GM18868 (cell line): ENCODE measurements at regions not wholly inside any gene's neighbourhood (a gene's known extent, or its start where the extent isn't known, plus 50 kb on each side); places are given as distances from the start of the nearest gene placed in this dataset.

Source experiments
- ATAC-seq: cut with Tn5 transposase; IDR thresholded peaks from one replicate; pipeline ENCODE4 v1.9.1; 2021; ENCODE audit warnings: mild to moderate bottlenecking, moderate library complexity; ENCODE audit not compliant: unreplicated experiment

DNA sequence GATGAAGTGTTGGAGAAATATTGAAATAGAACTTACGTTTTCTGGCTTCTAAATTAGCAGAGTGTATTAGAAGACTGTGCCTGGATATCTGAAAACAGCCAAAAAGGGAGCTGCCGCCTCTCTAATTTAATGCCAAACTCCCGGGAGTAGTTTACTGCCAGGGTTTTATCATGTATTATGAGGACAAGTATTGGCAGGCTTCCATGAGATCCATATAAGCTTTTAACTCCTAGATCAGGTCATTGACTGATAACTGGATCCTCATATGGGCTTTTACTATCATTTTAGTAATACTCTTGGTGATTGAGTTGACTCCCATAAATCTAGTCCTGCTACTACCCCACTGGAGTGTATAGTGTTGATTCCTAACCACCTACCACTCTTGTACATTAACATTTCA lies 178.4 kb upstream of the CXADR start:
- ATAC-seq, result no peak

DNA sequence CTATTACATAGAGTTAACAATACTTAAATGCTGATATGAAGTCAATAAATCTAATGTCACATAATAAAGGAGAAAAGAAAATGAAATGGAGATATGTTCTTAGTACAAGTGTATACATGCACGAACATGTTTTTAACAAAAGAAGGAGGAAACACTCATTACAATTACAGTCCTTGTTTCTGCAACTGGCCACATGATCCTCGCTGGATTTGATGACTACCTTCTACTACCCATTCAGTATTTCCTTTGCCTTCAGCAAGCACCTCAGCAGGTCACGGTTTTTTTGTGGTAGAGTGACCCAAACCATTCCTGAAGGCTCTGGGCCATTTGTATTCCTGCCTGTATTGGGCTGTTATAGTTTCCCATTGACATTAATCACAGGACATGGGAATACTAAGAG lies 172.8 kb upstream of the CXADR start:
- ATAC-seq, result no peak

GRCh38 chr21:17343055-17343454 lies 169.8 kb upstream of the CXADR start:
- ATAC-seq, result no peak

DNA sequence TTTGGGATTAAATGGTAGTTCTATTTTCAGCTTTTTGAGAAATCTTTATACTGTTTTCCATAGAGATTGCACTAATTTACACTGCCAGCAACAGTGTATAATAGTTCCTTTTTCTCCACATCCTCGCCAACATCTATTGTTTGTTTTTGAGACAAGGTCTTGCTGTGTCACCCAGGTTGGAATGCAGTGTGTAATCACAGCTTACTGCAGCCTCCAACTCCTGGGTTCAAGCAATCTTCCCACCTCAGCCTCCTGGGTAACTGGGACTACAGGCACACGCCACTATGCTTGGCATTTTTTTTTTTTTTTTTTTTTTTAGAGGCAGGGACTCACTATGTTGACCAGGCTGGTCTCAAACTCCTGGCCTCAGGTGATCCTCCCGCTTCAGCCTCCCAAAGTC lies 164.5 kb upstream of the CXADR start:
- no peak for ATAC-seq

DNA sequence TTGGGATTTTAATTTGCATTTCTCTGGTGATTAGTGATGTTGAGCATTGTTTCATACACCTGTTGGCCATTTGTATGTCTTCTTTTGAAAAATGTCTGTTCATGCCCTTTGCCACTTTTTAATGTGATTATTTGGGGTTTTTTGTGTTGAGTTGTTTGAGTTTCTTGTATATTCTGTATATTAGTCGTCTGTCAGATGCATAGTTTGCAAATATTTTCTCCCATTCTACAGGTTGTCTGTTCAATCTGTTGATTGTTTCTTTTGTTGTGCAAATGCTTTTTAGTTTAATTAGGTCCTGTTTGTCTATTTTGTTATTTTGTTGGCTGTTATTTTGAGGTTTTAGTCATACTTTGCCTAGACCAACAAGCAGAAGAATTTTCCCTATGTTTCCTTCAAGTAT lies 164.0 kb upstream of the CXADR start:
- no peak for ATAC-seq

DNA sequence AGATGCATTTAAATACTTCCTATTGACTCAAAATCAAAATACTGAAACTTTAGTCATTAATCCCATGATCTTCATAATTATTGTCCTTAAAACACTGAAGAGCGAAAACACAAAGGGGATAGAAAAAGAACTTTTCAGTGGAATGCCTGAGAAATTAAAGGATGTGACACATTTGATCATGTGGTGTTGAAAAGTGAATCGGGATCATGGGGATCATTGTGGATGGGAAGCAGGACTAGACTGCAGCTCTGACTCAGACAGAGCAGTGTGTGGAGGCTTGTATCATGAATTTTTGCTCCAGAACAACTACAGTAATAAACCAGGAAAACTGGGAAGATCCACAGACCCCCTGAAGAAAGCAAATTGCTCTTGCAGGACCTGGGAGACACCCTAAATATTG lies 161.1 kb upstream of the CXADR start:
- ATAC-seq, result no peak

- no peak for ATAC-seq
Measured at GRCh38 chr21:17352996-17353655, 159.7 kb upstream of the CXADR start.

DNA sequence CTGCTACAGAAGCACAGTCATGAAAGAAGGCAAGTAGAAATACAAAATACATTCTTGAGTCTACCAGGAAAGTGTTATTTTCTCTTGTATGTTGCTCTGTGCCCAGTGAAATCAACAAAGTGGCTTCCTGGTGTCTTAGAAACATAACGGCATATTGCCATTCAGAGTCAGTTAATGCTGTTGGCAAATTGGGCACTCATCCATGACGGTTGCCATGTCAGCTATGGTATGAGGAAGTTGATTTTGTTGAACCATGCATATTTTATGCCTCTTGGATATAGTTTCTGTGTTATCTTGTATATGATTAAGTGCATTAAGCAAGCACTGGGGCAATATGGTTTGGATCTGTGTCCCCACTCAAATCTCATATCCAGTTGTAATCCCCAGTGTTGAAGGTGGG lies 153.1 kb upstream of the CXADR start:
- ATAC-seq, result no peak

DNA sequence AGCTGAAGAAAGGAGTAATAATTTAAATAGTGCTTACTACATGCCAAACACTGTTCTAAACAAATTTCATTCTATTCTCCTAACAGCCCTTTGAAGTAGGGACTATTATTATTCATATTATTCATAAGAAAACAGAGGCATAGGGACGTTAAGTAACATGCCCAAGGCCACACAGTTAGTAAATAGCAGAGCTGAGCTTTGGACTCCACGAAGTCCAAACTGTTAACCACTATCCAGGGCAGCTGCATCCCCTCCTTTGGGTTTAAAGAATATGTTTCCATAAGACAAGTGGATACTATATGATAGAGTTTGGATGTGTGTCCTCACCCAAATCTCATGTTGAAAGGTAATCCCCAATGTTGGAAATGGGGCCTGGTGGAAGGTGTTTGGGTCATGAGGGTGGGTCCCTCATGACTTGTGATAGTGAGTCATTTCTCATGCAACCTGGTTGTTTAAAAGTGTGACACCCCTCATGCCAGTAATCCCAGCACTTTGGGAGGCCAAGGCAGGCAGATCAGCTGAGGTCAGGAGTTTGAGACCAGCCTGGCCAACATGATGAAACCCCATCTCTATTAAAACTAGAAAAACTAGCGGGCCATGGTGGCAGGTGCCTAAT lies 144.0 kb upstream of the CXADR start:
- no peak for ATAC-seq

DNA sequence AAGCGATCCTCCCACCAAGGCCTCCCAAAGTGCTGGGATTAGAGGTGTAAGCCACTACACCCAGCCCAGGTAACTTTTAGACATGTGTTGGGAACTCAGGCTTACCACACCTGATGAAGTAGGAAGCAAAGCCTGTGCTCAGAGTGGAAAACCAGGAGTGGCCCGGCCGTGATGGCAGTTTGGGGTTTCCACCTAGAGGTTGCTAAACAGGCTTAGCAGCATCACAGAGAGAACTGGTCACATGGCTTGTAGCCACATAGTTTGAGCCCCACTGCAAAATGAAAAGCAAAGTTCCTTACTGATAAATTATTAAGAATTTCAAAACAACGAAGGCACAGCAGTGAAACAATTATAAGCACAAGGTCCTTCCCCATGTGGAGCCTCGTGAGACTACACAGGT lies 142.6 kb upstream of the CXADR start:
- ATAC-seq, result no peak

GRCh38 chr21:17370916-17371315 lies 141.9 kb upstream of the CXADR start:
- no peak for ATAC-seq

DNA sequence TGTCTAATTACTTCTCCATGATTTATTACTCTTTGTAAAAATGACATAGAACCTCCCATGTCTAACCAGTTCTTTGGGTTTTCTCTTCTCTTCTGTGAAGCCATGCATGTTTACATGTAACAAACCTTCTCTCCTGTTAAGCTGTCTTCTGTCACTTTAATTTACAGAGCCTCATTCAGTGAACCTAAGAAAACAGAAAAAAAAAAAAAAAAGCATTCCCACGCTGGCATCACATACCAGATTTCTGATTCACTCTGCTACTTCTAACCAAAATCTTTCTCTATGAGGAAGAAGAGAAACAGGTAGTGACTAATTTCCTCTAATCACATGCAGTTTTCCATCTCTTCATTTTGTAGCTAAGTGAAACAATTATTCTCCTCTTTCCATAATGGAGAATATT lies 141.4 kb upstream of the CXADR start:
- no peak for ATAC-seq

GRCh38 chr21:17372200-17372599 lies 140.6 kb upstream of the CXADR start:
- no peak for ATAC-seq

- no peak for ATAC-seq
Measured at GRCh38 chr21:17386498-17386897, 126.3 kb upstream of the CXADR start.

- ATAC-seq, result peak; percentile 87
Measured at GRCh38 chr21:17387030-17387617, 125.7 kb upstream of the CXADR start.

DNA sequence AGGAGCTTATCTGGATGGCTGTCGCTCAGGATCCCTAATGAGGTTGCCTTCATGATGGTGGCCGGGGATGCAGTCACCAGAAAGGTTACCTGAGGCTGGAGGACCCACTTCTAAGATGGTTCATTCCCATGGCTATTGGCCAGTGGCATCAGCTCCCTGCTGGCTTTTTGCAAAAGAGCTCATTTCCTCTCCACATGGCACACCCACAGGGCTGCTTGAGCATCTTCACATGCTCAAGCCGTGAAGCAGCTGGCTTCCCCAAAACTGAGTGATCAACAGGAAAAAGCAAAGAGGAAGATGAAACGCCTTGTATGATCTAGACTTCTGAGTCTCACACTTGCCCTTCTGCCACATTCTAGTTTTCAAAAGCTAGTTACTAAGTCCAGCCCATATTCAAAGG lies 124.6 kb upstream of the CXADR start:
- no peak for ATAC-seq

DNA sequence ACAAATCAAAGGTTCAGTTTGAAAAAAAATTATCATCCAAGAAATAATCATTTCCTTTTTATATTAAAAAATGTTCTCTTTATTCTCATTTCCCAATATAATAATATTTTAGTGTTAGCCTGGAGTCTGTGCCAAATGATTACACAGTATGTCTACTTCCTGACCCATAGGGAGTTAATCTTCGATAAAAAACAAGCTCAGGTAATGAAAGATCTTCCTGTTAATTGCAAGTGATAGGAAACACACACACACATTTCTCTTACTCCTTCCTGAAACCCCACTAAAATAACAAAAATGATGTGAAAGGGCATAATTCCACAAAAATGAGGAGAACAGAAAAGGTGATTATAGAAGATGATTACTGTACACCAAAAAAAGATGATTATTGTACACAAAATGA lies 123.5 kb upstream of the CXADR start:
- ATAC-seq, result no peak

DNA sequence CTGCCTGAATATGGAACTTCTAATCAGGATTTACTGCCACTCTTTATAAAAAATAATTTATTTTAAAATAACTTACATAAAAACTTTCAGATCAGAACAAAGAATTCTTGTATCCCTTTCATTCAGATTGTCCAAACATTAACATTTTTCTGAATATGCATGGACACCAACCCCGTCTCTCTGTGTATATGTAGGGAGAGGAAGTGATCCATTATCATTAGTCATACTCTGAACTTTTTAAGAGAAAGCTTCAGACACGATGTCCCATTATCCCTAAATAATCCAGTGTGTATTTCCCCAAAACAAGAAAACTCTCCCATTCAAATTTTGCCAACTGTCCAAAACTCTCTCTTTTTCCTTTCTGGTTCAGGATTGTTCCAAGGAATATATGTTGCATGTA lies 122.3 kb upstream of the CXADR start:
- ATAC-seq, result no peak

DNA sequence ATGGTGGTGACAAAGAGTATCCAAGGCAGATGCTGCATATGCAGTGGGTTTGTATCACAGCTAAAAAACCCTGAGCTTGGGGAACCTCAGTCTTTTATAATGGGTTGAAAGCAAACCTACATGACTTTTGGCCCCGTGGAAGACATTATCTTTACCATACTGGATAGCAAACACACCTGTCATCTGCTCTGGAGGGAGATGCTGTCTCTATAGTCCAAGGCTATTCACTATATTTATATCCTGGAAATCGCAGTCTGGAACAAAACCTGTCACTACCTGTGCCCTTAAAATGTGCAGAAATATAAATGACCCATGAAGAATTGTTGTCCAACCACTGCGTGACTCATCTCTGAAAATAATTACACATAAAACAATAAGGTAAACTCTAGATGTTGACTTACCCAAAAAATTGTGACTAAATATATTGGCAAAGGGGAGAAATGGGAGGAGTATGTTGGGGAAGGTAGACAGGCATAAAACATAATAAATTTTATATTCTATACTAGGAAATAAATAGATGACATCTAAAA lies 121.0 kb upstream of the CXADR start:
- ATAC-seq, result no peak

- no peak for ATAC-seq
Measured at GRCh38 chr21:17393413-17393812, 119.4 kb upstream of the CXADR start.

- ATAC-seq, result no peak
Measured at GRCh38 chr21:17396948-17397347, 115.9 kb upstream of the CXADR start.

GRCh38 chr21:17397703-17398102 lies 115.1 kb upstream of the CXADR start:
- ATAC-seq, result no peak
